GM10248 (cell line): ENCODE measurements at regions not wholly inside any gene's neighbourhood (a gene's known extent, or its start where the extent isn't known, plus 50 kb on each side); places are given as distances from the start of the nearest gene placed in this dataset.

Source experiments
- CTCF ChIA-PET: fragments of 300-600 bp; sonication (Branson Sonifier 250); formaldehyde crosslinking; extraction: SDS; loops from one replicate; lab custom pipeline; 2021; ENCODE audit warnings: antibody characterized with exemption; lab: Yijun Ruan, JAX
- POLR2A ChIA-PET: fragments of 350-650 bp; sonication (Branson Sonifier 250); formaldehyde crosslinking; extraction: SDS; loops from one replicate; lab custom pipeline; 2020; ENCODE audit warnings: antibody characterized with exemption; lab: Yijun Ruan, JAX
- DNase-seq: peaks from one replicate; pipeline ENCODE4 v3.0.0; 2012; ENCODE audit errors: extremely low spot score
- CTCF ChIP-seq: IDR thresholded peaks from 2 replicates; pipeline ENCODE4 v1.5.1; 2012; ENCODE audit warnings: mild to moderate bottlenecking, low read depth; ENCODE audit errors: extremely low read depth, missing control alignments, control extremely low read depth

GRCh38 chr3:13931172-13931571 lies 51.3 kb upstream of the WNT7A start:
- no peak for TF ChIP-seq CTCF
- CTCF ChIA-PET: no interaction called here

More at GRCh38 chr3:13931172-13931571, 51.3 kb upstream of the WNT7A start:
- no peak for DNase-seq
- POLR2A ChIA-PET: no interaction called here
